ENCODE measurements at regions not wholly inside any gene's neighbourhood (a gene's known extent, or its start where the extent isn't known, plus 50 kb on each side); places are given as distances from the start of the nearest gene placed in this dataset.
"Not testable (repeated sequence)": the region's sequence is repeated elsewhere in the genome, so short reads cannot be mapped to it uniquely, and the experiment has no call there.

- DNase-seq, result no peak
Observed at GRCh38 chr4:19193274-19193981, 1058.3 kb upstream of the SLIT2 start.

GRCh38 chr4:19191979-19192650, 1059.6 kb upstream of the SLIT2 start:
- no peak for DNase-seq

- DNase-seq, result no peak
Observed at GRCh38 chr4:19187691-19188090, 1064.0 kb upstream of the SLIT2 start.

GRCh38 chr4:19187096-19187495, 1064.6 kb upstream of the SLIT2 start:
- DNase-seq, result no peak

- not testable (repeated sequence) for DNase-seq
Observed at GRCh38 chr4:19181631-19182030, 1070.1 kb upstream of the SLIT2 start.

GRCh38 chr4:19178835-19179234, 1072.9 kb upstream of the SLIT2 start:
- no peak for DNase-seq

- no peak for DNase-seq
Observed at GRCh38 chr4:19177616-19178015, 1074.1 kb upstream of the SLIT2 start.

GRCh38 chr4:19171832-19172231, 1079.9 kb upstream of the SLIT2 start:
- DNase-seq, result no peak

GRCh38 chr4:19167311-19167710, 1084.4 kb upstream of the SLIT2 start:
- no peak for DNase-seq

- no peak for DNase-seq
Observed at GRCh38 chr4:19164334-19164733, 1087.4 kb upstream of the SLIT2 start.

- DNase-seq, result no peak
Observed at GRCh38 chr4:19159874-19160273, 1091.8 kb upstream of the SLIT2 start.

GRCh38 chr4:19158107-19158809, 1093.4 kb upstream of the SLIT2 start:
- DNase-seq, result no peak

GRCh38 chr4:19156786-19157185, 1094.9 kb upstream of the SLIT2 start:
- no peak for DNase-seq

GRCh38 chr4:19155568-19155967, 1096.1 kb upstream of the SLIT2 start:
- DNase-seq, result no peak

GRCh38 chr4:19154267-19154666, 1097.4 kb upstream of the SLIT2 start:
- not testable (repeated sequence) for DNase-seq

GRCh38 chr4:19152264-19152663, 1099.4 kb upstream of the SLIT2 start:
- DNase-seq, result no peak

GRCh38 chr4:19151684-19152083, 1100.0 kb upstream of the SLIT2 start:
- no peak for DNase-seq

- no peak for DNase-seq
Observed at GRCh38 chr4:19146038-19146437, 1105.7 kb upstream of the SLIT2 start.

- no peak for DNase-seq
Observed at GRCh38 chr4:19135895-19136633, 1114.5 kb upstream of the LCORL start.

GRCh38 chr4:19134685-19135084, 1113.1 kb upstream of the LCORL start:
- no peak for DNase-seq

GRCh38 chr4:19133315-19133714, 1111.8 kb upstream of the LCORL start:
- DNase-seq, result no peak

GRCh38 chr4:19130866-19131265, 1109.3 kb upstream of the LCORL start:
- DNase-seq, result no peak

- no peak for DNase-seq
Observed at GRCh38 chr4:19128176-19128575, 1106.6 kb upstream of the LCORL start.

All from inflammatory macrophage treated with lipopolysaccharide for 4 hours (primary cell).